ENCODE measurements at regions not wholly inside any gene's neighbourhood (a gene's known extent, or its start where the extent isn't known, plus 50 kb on each side); places are given as distances from the start of the nearest gene placed in this dataset.
"Not testable (repeated sequence)": the region's sequence is repeated elsewhere in the genome, so short reads cannot be mapped to it uniquely, and the experiment has no call there.

DNA sequence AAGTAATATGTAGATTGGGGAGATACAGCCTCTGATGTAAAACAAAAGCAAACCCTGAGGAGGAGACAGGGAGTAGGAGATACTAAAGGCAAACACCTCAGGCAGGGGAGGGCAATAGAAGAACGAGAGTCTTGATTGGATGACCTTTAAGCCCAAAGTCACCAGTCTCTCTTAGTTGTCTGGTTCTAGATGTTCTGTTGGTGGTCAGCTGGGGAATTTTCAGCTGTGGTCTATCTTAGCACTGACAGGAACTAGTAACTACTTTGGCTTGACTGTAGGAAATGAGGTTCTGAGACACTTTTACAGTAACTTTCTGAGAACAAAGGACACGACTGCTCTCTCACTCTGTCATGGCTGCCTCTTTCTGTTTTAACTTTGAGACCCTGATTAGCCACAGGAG is 290.7 kb upstream of the MIR17HG start:
- no peak for DNase-seq (ENCODE audit: low read depth, low spot score)

DNA sequence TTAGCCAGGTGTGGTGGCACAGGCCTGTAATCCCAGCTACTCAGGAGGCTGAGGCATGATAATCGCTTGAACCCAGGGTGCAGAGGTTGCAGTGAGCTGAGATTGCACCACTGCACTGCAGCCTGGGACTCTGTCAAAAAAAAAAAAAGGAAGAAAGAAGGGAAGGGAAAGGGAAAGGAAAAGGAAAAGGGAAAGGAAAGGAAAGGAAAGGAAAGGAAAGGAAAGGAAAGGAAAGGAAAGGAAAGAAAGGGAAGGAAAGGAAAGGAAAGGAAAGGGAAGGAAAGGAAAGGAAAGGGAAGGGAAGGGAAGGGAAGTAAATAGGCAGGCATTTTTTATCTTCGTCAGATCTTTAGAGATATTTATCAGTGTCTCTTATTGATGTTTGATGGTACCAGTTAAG is 290.0 kb upstream of the MIR17HG start:
- DNase-seq (ENCODE audit: low read depth, low spot score): not testable (repeated sequence)

- no peak for DNase-seq (ENCODE audit: low read depth, low spot score)
These were observed 289.4 kb upstream of the MIR17HG start for GRCh38 chr13:91058066-91058465.

DNA sequence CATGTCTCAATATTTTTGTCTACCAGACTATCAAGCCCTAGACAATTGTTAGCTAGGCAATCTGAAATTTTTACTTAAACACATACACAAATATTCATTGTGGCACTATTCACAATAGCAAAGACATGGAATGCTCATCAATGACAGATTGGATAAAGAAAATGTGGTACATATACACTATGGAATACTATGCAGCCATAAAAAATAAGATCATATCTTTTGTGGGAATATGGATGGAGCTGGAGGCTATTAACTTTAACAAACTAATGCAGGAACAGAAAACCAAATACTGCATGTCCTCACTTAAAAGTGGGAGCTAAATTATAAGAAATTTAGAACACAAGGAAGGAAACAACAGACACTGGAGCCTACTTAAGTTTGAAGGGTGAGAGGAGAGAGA is 288.6 kb upstream of the MIR17HG start:
- DNase-seq (ENCODE audit: low read depth, low spot score): no peak

DNA sequence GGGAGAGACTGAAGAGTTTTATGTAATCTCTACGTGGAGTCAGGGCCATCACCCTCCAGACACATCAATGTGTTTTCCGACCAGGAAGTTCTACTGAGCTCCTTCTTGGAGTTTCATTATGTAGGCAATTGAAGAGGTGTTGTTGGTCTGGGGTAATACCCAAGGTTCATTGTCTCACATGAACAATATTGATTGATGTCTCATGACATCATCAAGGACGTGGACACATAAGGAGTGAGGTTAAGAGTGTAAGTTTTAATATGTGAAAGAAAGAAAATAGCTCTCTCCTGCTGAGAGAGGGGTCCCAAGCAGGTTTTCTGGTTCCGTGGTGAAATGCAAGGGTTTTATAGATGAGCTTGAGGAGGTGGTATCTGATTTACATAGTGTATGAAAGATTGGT is 280.7 kb upstream of the MIR17HG start:
- no peak for DNase-seq (ENCODE audit: low read depth, low spot score)

DNA sequence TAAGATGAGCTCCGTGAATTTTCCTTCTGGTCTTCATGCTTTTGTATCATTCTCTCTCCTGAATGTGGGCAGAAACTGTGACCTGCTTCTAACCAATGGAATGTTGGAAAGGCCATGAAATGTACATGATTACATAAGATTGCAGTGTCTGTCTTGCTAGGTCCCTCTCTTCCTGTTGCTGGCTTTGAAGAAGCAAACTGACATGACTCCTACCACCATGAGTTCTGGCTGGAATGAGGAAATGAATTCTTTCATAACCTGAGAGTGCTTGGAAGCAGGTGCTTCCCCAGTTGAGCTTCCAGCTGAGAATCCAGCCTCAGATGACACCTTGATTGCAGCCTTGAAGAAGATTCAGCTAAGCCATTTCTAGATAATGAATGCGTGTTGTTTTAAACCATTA is 275.0 kb upstream of the MIR17HG start:
- DNase-seq (ENCODE audit: low read depth, low spot score): no peak

DNA sequence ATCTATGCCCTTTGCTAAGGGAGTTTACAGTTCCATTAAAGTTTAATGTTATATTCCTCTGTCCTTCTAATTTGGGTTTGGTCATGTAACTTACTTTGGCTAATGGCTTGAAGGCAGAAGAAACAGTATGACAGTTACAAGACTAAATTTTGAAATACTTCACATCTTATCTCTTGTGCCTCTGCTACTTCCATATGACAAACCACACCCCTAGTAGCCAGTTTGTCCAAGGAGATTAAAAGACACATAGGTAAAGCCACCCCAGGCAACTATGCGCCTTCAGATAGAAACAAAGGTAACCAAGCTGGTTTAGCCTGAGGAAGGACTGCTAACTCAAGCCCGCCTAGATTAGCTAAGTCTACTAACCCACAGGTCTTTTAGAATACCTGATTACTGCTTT is 273.4 kb upstream of the MIR17HG start:
- DNase-seq (ENCODE audit: low read depth, low spot score): no peak

GRCh38 chr13:91076830-91077229 is 270.7 kb upstream of the MIR17HG start:
- DNase-seq (ENCODE audit: low read depth, low spot score): no peak

GRCh38 chr13:91078093-91078679 is 269.3 kb upstream of the MIR17HG start:
- no peak for DNase-seq (ENCODE audit: low read depth, low spot score)

GRCh38 chr13:91079176-91079575 is 268.3 kb upstream of the MIR17HG start:
- DNase-seq (ENCODE audit: low read depth, low spot score): no peak

- no peak for DNase-seq (ENCODE audit: low read depth, low spot score)
These were observed 262.4 kb upstream of the MIR17HG start for GRCh38 chr13:91085127-91085526.

DNA sequence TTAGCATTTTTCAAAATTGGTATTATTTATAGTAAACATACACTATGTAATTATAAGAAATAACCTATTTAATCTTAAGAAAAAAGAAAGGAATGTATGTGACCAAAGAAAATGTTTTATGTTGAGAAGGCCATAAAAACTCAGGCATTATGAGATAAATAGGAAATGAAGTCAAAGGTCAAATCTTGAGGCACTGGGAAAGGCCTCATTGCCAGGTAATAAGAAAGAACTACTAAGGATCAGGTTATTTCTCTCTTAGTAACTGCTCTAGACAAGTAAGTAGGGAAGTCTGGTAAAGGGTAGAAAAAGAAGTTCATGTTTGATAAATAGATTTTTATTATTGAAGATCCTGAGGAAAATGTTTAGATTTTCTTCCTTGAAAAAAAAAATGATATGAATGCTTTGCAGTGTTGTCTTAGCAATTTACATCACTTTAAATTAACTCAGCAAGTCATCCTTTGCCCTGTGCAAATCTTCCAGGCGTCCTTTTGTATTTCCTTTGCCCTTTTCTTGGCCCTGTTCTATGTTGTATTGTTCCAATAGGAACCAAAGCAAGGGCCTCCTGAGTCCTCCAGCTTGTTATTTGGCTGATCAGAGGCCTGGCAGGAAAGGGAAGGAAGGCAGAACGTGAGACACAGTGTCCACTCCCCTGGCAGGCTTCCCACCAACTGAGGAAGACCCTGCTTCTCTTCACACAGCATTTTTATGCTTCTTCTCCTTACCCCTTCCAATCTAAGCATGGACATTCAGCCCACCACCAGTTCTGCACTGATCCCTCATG is 260.4 kb upstream of the MIR17HG start:
- DNase-seq (ENCODE audit: low read depth, low spot score): no peak

- no peak for DNase-seq (ENCODE audit: low read depth, low spot score)
These were observed 250.2 kb upstream of the MIR17HG start for GRCh38 chr13:91097269-91097668.

DNA sequence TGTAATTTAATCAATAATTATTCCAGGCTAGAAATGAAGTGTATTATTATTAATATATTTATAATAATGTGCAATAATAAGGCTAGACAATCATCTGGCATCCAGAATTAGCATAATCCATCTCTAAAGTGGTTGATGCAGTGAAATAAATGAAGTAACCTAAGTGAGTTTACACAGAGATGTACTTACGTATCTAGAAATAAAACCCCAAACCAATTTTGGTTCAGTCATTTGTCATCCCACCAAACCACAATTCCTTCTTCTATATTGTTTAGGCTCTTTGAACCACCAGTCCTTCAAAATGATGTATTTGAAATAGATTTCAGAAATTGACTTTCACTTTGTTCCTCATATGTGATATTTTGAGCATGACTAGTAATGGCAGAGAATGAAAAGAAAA is 247.6 kb upstream of the MIR17HG start:
- DNase-seq (ENCODE audit: low read depth, low spot score): no peak

GRCh38 chr13:91100944-91101343 is 246.5 kb upstream of the MIR17HG start:
- no peak for DNase-seq (ENCODE audit: low read depth, low spot score)

DNA sequence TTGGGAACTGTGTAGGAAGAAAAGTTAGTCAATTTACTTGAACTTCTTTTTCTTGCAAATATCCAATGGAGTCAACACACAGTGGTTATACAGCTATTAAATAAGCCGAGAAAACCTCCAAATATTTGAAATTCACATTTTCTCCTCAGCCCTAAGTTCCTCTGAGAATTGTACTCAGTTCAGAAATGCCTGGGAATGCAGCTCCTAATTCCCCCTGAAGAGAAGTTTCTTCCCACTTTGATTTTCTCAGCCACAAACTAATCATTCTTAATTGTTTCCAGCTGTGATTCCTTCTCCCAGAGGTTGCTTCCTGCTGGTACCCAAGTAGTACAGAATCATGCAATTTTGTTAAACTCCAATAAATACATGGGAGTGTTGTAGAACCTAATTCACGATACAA is 246.1 kb upstream of the MIR17HG start:
- no peak for DNase-seq (ENCODE audit: low read depth, low spot score)

GRCh38 chr13:91105270-91105669 is 242.2 kb upstream of the MIR17HG start:
- DNase-seq (ENCODE audit: low read depth, low spot score): no peak

- DNase-seq (ENCODE audit: low read depth, low spot score): no peak
These were observed 240.9 kb upstream of the MIR17HG start for GRCh38 chr13:91106565-91106964.

GRCh38 chr13:91108315-91108714 is 239.2 kb upstream of the MIR17HG start:
- no peak for DNase-seq (ENCODE audit: low read depth, low spot score)

GRCh38 chr13:91111476-91112200 is 235.8 kb upstream of the MIR17HG start:
- no peak for DNase-seq (ENCODE audit: low read depth, low spot score)

DNA sequence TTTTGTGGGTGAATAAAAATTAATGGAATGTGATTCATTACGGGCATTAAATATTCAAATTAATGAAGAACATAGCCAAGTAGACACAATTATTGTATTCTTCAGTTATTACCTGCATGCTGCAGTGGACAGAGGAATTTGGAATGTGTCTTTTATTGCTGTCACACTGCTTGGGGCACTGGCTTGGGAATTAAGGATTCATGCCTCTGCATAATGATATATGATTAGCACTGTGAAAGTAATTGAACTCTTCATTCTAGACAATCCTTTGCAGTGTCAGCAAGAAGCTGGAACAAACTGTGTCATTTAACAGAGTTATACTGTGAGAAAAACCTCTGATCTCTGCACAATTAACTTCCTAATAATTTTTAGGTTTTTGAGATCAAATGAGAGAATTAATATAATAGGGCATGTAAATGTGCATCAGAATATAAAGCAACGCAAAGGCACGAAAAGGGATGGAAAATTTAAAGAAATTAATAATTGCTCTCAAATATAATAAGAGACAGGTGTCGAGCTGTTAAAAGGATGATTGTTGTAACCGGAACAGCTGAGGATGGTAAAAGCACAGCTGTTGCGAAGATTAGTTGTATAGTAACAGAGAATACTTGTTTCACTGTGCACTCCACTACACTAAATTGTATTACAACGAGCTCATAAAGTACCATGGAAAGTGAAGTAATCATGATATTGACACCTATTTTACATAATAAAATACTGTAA is 235.1 kb upstream of the MIR17HG start:
- no peak for DNase-seq (ENCODE audit: low read depth, low spot score)

DNA sequence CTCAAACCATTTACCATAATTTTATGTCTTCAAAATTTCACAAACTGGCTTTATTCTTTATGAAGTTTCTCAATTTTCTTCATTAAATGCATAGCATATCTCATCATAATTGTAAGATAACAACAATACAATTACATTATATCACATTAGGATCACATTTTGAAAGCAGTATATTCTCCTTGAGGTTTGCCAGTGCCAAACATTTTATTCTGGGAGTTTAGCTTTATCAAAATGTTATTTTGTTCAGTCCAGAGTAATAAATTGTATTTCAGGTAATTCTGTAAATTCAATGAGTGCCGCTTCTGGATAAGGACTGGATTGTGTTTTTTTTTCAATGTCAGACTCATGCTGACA is 234.6 kb upstream of the MIR17HG start:
- DNase-seq (ENCODE audit: low read depth, low spot score): no peak

Data from activated naive CD8-positive, alpha-beta T cell treated with anti-CD3 and anti-CD28 coated beads, Interleukin-2, amount 50 U/mL, for 16 hours (primary cell).